HG03558 (cell line): ENCODE measurements at regions not wholly inside any gene's neighbourhood (a gene's known extent, or its start where the extent isn't known, plus 50 kb on each side); places are given as distances from the start of the nearest gene placed in this dataset.
"Not testable (repeated sequence)": the region's sequence is repeated elsewhere in the genome, so short reads cannot be mapped to it uniquely, and the experiment has no call there.

Experiments used
- ATAC-seq: cut with Tn5 transposase; IDR thresholded peaks from one replicate; pipeline ENCODE4 v1.9.1; 2021; ENCODE audit warnings: moderate number of reproducible peaks; ENCODE audit not compliant: unreplicated experiment; ENCODE audit errors: extremely low read depth

DNA sequence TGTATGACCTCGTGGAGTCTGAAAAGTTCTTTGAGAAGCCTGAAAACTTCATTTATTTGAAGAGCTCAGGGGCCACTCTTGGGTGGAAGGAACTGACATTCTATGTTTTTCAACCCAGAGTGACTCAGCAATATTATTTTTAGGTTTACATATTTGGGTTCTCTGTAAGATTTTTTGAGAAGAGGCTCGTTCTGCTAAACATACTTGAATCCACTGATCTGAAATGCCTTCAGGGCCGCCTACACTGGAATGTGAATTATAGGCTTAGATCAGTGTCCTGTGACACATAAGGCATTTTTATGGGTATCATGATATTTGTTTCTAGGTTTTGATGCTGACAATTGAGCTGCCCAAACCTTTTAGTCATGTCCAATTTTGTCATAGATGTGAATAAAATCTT lies 86.2 kb downstream of the PSAT1 start:
- ATAC-seq = no peak

DNA sequence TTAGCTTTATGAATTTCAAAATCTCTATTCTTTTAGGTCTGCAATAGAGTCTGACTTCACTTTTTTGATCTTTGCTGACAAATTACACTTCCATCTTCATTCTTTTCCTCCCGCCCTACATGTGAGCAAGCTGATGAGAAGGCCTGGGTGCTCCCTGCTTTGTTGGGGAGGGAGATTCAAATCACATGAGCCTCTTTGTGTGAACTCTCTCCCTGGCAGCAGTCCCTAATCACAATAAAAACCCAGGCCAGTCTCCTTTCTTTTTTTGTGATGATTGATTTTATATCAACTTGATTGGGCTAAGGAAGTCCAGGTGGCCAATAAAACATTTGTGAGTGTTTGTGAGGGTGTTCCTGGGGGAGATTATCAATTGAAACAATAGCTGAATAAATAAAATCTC lies 89.4 kb downstream of the PSAT1 start:
- no peak for ATAC-seq

DNA sequence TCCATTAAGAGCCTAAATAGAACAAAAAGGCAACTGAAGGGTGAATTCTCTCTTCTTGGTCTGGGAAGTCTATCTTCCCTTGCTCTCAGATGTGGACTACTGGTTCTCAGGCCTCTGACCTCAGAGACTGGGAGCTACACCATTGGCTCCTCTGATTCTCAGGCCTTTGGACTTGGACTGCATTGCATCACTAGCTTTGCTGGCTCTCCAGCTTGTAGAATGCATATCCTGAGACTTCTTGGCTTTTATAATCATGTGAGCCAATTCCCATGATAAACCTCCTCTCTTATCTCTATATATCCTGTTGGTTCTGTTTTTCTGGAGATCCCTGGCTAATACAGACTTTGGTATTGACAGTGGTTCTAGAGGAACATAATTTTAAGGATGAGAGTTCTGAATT lies 89.8 kb downstream of the PSAT1 start:
- no peak for ATAC-seq

DNA sequence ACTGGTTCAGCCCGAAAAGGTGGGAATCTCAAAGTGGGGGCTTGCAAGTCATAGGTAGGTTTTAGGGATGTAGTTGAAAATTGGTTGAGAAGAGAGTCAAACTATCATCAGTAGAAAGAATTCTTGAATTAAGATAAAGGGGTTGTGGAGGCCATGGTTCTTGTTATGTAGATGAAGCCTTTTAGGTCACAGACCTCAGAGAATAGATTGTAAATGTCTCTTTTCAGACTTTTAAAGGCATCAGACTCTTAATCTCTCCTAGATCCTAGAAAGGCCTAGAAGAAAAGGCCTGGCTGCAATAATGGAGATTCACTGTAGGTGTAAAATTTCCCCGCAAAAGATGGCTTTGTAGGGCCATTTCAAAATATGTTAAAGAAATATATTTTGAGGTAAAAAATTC lies 96.4 kb downstream of the PSAT1 start:
- no peak for ATAC-seq

DNA sequence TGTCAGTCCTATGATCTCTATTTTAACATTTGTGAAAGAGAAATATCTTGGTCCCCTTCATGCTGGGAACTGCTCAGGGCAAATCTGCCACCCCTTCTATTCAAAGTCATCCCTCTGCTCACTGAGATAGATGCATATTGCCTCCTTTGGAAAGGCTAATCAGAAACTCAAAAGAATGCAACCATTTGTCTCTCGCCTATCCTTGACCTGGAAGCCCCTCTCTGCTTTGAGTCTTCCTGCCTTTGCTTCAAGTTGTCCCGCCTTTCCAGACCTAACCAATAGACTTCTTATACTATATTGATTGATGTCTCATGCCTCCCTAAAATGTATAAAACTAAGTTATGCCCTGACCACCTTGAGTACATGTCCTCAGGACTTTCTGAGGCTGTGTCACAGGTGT lies 97.0 kb downstream of the PSAT1 start:
- no peak for ATAC-seq

DNA sequence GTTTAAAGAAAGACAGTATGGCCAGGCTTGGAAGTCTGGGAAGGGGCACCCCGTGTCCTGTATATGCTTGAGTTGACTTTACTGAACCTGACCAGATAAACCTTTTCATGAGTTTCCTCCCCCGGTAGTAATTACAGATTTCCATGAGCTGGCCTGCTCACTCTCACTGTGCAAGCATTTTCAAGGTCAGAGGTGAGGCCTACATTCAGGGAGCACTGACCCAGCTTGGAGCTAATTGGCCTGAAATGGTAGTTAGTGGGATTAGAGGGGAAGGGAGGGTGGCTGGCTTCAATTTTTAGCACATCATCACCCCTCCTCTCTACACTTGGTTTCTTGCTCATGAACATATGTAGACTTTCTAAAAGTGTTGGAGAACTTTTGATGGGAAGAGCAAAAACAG lies 99.2 kb downstream of the PSAT1 start:
- ATAC-seq = no peak

- ATAC-seq = no peak
Measured at GRCh38 chr9:78397045-78397444, 100.1 kb downstream of the PSAT1 start.

GRCh38 chr9:78397454-78397853 lies 100.5 kb downstream of the PSAT1 start:
- no peak for ATAC-seq

GRCh38 chr9:78399153-78399552 lies 102.2 kb downstream of the PSAT1 start:
- no peak for ATAC-seq

DNA sequence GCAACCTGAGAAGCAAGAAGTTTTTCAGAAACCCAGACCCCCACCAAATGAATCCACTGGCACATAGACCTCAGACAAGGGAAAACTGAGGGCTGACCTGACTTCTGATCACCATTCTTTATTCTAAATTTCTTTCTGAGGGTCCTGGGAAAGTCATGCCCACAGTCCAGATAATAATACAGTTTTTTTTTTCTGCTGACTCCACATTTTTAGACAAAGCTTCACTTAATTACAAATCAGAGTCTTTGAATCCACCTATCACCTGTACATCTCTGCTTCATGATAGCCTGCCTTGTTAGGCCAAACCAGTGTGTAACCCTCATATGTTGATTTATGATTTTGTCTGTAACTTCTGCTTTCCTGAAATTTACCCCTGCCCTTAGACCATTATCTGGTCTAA lies 103.6 kb downstream of the PSAT1 start:
- no peak for ATAC-seq

DNA sequence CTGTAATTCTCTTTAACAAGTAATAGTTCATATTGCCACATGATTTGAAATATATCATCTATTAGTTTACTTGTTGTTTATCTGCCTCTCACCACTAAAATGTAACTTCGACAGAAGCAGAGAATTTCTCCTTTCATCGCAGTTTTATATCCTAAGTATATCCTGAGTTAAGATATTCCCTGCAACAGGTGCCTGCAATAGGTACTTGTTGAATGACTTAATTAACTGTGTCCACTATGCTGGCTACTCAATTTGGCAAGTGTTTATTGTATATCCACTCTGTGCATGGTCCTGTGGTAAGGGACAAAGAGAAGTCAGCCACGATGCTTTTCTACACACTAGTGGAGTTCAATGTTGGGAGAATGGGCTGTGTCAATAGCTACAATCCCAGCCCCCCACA lies 108.5 kb downstream of the PSAT1 start:
- ATAC-seq = no peak

DNA sequence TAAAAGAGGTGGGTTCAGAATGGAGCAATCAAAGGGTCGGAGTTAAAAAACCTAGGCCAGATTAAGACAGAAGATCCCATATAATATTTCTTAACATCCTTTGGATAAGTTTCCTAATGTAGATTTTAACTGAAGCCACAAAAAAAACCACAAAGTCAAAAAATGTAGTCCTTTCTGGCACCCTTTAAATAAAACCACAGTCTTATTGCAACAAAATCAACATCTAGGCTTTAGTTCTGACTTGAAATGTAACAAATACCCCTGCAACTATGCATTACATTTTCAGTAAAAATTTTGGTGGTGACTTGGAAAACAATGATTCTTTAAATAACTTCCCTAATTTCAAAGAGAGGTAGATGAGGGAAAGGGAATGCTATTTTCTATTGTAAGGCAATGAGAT lies 109.2 kb downstream of the PSAT1 start:
- ATAC-seq = no peak

- no peak for ATAC-seq
Measured at GRCh38 chr9:78406933-78407332, 110.0 kb downstream of the PSAT1 start.

- no peak for ATAC-seq
Measured at GRCh38 chr9:78407636-78408312, 110.8 kb downstream of the PSAT1 start.

GRCh38 chr9:78408388-78408787 lies 111.5 kb downstream of the PSAT1 start:
- no peak for ATAC-seq

DNA sequence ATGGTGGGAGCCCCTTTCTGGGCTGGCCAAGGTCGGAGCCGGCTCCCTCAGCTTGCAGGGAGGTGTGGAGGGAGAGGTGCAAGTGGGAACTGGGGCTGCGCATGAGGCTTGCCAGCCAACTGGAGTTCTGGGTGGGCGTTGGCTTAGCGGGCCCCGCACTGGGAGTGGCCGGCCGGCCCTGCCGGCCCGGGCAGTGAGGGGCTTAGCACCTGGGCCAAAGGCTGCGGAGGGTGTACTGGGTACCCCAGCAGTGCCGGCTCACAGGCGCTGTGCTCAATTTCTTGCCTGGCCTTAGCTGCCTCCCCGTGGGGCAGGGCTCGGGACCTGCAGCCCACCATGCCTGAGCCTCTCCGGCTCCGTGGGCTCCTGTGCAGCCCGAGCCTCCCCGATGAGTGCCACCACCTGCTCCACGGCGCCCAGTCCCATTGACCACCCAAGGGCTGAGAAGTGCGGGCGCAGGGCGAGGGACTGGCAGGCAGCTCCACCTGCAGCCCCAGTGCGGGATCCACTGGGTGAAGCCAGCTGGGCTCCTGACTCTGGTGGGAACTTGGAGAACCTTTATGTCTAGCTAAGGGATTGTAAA lies 113.1 kb downstream of the PSAT1 start:
- ATAC-seq = not testable (repeated sequence)

DNA sequence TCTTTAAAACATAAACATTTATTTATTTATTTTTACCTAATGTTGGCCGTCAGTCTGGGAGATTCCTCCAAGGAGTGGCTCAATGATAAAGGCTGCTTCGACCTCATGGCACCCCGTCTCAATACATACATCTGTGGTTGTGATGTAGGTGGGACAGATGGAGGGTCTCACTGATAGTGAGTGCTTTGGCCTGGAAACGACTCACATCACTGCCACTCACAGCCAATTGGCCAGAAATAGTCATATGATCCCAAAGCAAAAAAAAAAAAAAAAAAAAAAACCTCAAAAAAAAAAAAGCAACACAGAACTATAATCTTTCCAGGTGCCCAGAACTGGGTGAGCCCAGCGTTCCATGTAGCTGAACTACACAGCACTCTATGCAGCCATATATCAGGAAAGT lies 125.4 kb downstream of the PSAT1 start:
- no peak for ATAC-seq

GRCh38 chr9:78424299-78424698 lies 127.4 kb downstream of the PSAT1 start:
- no peak for ATAC-seq

GRCh38 chr9:78428640-78429039 lies 131.7 kb downstream of the PSAT1 start:
- ATAC-seq = no peak

DNA sequence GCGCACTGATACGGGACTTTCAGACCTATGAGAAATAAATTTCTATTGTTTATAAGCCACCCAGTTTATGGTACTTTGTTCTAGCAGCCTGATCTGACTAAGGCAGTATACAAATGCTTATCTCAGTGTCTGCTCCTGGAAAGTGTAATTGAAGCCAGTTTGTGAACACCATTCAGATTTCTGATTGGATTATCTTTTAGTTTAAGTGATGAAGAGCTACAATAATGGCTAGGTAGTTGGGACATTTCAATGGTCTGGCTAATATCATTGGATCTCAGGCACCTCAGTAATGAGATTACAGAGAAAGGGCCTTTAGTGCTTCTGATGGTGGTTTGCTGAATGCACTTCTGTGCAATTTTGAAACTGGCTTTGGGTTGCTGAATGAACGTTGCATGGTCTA lies 133.5 kb downstream of the PSAT1 start:
- ATAC-seq = no peak

- ATAC-seq = not testable (repeated sequence)
Measured at GRCh38 chr9:78431039-78431438, 134.1 kb downstream of the PSAT1 start.

DNA sequence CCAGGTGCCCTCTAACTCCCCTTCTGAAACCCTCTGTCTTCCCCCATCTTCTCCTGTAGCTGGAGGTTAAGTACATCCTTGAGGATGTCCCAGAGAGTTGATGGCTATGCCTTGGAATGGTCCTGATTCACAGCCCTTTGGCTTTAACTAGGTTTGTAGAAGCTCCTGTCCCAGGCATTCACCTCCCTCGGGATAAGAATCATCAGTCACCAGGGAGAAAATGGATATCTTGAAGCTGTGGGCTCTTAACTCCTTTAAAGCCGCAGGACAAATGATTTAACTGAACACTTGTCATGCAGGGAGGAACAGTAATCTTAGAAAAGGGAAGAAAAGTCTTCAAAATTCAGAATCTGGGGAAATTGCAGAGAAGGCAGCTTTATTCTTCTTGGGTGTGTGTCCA lies 139.9 kb downstream of the PSAT1 start:
- ATAC-seq = no peak
